22Rv1 (cell line): ENCODE measurements at regions not wholly inside any gene's neighbourhood (a gene's known extent, or its start where the extent isn't known, plus 50 kb on each side); places are given as distances from the start of the nearest gene placed in this dataset.
"Not testable (repeated sequence)": the region's sequence is repeated elsewhere in the genome, so short reads cannot be mapped to it uniquely, and the experiment has no call there.

Experiments
- CTCF ChIP-seq: fragments of 450-650 bp; IDR thresholded peaks from 2 replicates; pipeline ENCODE4 v1.5.1; 2017; ENCODE audit warnings: mild to moderate bottlenecking
- ZFX ChIP-seq: fragments of 450-650 bp; IDR thresholded peaks from 2 replicates; pipeline ENCODE4 v1.6.1; 2017; ENCODE audit warnings: antibody characterized with exemption, borderline replicate concordance

DNA sequence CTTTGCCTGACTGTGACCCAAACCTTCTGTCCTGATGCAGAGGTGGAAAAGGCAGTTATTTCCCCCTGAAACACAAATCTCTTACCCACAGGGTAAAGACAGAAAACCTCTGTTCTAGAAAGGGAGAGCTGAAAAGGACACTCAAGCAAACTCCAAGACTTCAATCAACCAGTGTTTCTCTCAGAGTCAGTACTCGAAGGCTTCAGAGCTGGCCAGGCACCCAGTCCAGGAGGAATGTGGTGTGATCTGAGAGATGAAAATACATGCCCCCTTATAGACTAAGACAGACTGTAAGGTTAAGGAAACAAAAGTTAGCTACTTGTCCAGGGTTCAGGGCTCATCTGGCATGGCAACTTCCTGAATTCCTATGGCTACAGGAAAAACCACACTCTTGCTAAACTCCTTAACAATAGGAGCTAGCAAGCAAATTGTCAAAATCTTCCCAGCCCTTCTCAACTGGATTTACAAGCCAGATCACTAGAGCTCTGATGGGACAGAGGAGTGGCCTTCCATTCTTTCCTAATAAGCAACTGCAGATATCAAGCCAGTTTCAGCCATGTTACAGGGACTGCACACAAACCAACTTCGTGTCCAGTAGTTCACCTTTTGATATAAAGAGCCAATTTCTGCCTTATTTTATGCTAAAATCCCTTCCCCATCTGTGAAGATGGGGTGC, 110.9 kb downstream of the PPIAL4G start:
- not testable (repeated sequence) for TF ChIP-seq CTCF, ZFX
